ENCODE measurements at regions not wholly inside any gene's neighbourhood (a gene's known extent, or its start where the extent isn't known, plus 50 kb on each side); places are given as distances from the start of the nearest gene placed in this dataset.

- TF ChIP-seq CTCF (conservative IDR thresholded peaks at IDR 0.05; ENCODE audit: low read depth, low read length) (no peak), EZH2 (IDR thresholded peaks at IDR 0.05; ENCODE audit: borderline replicate concordance, low read depth, low read length, poor library complexity, severe bottlenecking) (no peak)
Measured at GRCh38 chr2:53033411-53033810, 734.2 kb upstream of the CHAC2 start.
